Activated naive CD8-positive, alpha-beta T cell treated with anti-CD3 and anti-CD28 coated beads, Interleukin-2, amount 50 U/mL, for 16 hours (primary cell): ENCODE measurements at regions not wholly inside any gene's neighbourhood (a gene's known extent, or its start where the extent isn't known, plus 50 kb on each side); places are given as distances from the start of the nearest gene placed in this dataset.
"Not testable (repeated sequence)": the region's sequence is repeated elsewhere in the genome, so short reads cannot be mapped to it uniquely, and the experiment has no call there.

Source experiments
- DNase-seq: peaks from one replicate; pipeline ENCODE4 v3.0.0-alpha.2; 2020; ENCODE audit warnings: low read depth, low spot score

GRCh38 chr11:69950120-69950519, 128.0 kb upstream of the ANO1 start:
- DNase-seq = no peak

GRCh38 chr11:69950621-69951020, 127.5 kb upstream of the ANO1 start:
- DNase-seq = no peak

DNA sequence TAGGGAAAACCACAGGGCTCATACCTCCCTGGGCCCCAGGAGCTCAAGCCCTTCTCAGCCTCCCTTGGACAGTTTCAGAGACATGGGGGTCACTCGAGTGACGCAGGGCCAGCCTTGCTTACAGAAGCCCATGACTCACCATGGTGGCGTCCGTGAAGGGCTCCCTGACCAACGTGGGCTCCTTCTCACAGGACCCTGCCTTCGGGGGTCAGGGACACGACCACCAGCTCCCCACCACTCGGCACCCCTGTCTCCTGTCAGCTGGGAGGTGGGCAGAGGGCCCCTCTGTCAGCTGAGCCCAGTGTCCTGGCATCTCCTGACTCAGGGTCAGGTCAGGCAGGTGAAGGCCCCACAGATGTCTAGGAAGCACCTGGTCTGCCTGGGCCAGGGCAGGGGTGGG, 126.3 kb upstream of the ANO1 start:
- DNase-seq = no peak

DNA sequence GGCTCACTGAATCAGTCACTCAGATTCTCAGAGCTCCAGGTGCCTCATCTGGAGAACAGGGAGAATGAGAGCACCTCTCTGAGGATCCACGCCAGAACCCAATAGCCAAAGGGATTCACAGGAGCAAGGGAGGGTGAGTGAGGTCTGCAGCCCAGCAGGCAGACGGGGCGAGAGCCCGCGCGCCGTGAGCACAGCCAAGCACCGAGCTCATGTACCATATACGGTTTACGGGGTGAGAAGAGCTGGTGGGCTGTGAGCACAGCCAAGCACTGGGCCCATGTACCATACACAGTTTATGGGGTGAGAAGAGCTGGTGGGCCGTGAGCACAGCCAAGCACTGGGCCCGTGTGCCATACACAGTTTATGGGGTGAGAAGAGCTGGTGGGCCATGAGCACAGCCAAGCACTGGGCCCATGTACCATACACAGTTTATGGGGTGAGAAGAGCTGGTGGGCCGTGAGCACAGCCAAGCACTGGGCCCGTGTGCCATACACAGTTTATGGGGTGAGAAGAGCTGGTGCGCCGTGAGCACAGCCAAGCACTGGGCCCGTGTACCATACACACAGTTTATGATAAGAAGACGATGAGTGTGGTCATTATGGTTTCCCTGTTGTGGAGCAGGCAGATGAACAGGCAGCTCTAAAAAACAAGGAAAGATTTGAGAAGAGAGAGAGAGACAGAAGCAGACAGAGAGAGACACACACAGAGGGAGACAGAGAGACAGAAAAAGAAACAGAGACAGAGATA, 125.7 kb upstream of the ANO1 start:
- DNase-seq = not testable (repeated sequence)

DNA sequence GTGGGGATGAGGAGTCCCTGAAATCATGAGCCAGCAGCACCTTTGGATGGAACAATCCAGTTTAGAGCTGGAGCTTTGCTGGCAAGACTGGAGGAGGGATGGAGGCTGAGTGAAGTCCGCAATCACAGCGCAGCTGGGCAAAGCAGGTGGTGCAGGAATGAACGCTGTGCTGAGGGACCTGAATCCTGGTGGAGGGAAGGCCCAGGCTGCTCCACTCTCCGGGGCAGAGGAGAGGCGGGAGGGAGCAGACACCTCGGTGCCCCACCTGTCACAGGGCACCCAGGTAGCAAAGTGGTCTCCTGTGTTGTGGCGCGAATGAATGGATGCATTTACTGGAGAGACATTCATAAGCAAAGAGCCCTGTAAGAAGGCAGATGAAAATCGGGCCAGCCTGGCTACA, 124.8 kb upstream of the ANO1 start:
- DNase-seq = no peak

- no peak for DNase-seq
These were observed 123.4 kb upstream of the ANO1 start for GRCh38 chr11:69954756-69955155.

- no peak for DNase-seq
These were observed 121.4 kb upstream of the ANO1 start for GRCh38 chr11:69956669-69957190.

DNA sequence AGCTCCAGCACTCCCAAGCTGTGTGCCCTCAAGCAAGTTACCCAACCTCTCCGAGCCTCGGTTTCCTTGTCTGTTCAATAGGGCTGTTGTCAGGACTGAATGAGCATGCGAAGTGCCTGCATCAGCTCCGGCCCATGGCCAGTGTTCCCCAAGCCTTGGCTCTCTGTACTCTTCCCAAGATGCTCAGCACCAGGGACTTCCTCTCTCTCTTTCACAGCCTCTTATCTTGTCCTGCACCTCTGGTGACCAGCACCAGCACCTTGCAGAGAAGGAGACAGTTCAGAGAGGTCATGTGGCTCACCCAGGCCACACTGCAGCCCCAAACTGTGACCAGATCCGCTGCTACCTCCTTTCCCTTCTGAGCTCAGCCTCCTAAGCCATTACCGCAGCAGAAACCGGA, 120.3 kb upstream of the ANO1 start:
- DNase-seq = no peak

- no peak for DNase-seq
These were observed 119.8 kb upstream of the ANO1 start for GRCh38 chr11:69958308-69958707.

DNA sequence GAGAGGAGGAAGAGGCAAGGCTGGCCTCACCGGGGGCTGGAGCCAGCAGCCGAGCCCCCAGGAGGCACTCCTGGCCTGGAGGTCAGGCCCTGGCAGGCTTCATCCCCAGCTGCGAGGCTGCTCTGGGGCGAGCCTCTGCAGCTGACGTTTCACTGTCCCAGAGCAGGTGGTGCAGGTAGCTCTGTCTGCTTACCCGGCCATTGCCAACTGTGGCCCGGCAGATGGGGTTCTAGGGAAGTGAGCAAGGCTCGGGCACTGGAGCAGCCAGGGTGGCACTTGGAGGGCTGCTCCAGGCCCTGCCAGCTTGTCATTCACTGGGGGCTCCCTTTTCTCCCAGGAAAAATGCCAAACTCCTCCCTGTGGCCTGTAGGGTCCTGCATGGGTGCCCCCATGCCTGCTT, 118.7 kb upstream of the ANO1 start:
- no peak for DNase-seq

GRCh38 chr11:69961738-69962137, 116.4 kb upstream of the ANO1 start:
- no peak for DNase-seq

DNA sequence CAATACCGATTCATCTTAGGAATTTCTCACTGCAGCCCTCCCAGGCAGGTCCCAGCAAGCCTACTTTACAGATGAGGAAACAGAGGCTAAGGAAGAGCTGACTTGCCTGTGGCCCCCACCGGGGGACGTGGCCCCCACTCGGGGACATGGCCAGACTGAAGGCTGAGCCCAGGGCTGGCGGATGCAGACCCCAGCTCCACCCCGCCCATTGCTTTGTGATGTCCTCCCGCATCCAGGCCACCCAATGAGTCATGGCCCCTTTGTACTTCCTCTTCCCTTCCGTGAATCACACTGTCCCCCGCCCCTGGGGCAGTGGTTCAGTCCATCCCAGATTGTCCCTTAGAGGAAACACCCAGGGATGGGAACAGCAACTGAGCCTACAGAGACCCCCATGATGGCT, 116.0 kb upstream of the ANO1 start:
- DNase-seq = no peak

- DNase-seq = no peak
These were observed 114.4 kb upstream of the ANO1 start for GRCh38 chr11:69963533-69964246.

- DNase-seq = no peak
These were observed 113.9 kb upstream of the ANO1 start for GRCh38 chr11:69964247-69964643.

GRCh38 chr11:69965821-69966582, 112.1 kb upstream of the ANO1 start:
- DNase-seq = no peak

DNA sequence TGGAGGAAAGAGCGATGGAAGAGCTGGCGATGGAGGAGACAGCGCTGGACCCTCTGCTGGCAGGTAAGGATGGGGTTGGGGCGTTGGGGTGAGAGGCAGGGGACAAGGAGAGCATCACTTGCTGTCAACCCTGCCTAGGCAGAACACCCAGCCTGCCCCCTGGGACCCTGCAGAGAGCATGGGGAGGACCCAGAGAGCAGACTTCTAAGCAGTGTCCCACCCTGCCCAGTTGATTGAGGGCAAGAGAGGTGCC, 111.6 kb upstream of the ANO1 start:
- no peak for DNase-seq

GRCh38 chr11:69966910-69967483, 111.1 kb upstream of the ANO1 start:
- DNase-seq = no peak

GRCh38 chr11:69967484-69967883, 110.6 kb upstream of the ANO1 start:
- DNase-seq = no peak

- no peak for DNase-seq
These were observed 109.4 kb upstream of the ANO1 start for GRCh38 chr11:69968396-69969347.

DNA sequence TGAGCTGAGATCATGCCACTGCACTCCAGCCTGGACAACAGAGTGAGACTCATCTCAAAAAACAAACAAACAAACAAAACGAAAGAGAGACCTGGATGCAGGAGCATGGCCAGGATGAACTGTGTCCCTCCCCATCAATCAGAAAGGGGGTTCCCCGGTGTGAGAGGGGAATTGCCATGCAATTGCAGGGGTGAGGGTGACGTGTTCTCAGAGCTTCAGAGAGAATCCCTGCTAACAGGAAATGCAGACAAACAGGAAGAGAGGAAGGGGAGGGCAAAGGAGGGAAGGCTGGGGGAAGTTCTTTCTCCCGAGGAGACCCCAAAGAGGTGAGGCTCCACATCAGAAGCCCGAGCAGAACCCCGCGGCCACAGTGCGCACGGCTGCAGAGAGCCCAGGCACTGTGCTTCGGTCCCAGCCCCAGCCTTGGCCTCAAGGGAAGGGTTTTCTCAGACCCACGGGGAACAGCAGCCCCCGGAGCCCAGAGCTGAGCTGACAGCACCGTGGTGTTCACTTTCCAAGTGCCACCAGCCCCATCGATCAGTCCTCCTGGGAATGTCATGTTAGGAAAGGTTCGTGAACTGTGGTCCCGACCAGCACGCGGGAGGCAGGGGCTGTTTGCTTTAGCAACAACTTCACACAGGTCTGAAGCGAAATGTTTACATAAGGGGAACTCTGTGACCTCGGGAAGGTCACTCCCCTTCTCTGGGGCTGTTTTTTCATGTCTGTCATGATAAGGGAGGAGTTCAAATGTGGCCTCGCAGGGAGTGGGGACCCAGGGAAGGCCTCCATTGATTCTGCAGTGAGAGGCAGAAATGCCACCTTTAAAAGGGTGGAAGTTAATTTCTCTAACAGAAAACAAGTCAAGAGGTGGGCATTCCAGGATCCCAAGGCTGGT, 108.0 kb upstream of the ANO1 start:
- DNase-seq = no peak
